HEK293 (cell line): ENCODE measurements at regions not wholly inside any gene's neighbourhood (a gene's known extent, or its start where the extent isn't known, plus 50 kb on each side); places are given as distances from the start of the nearest gene placed in this dataset.

Experiments
- CTCF ChIP-seq: fragments of 450-650 bp; formaldehyde crosslinking; IDR thresholded peaks from 2 replicates; pipeline ENCODE4 v1.5.1; 2016; ENCODE audit warnings: missing biosample characterization, missing genetic modification characterization
- PBX3 ChIP-seq: sonication (generic); formaldehyde crosslinking; IDR thresholded peaks from 2 replicates; pipeline ENCODE4 v1.8.1; 2022; ENCODE audit warnings: mild to moderate bottlenecking, moderate library complexity, missing genetic modification reagents
- PRDM1 ChIP-seq: fragments of 450-650 bp; formaldehyde crosslinking; IDR thresholded peaks from 2 replicates; pipeline ENCODE4; 2016; ENCODE audit warnings: missing biosample characterization, missing genetic modification characterization
- REST ChIP-seq: fragments of 450-650 bp; formaldehyde crosslinking; IDR thresholded peaks from 2 replicates; pipeline ENCODE4 v1.5.1; 2016; ENCODE audit warnings: missing biosample characterization, missing genetic modification characterization
- ZNF658 ChIP-seq: fragments of 450-650 bp; formaldehyde crosslinking; IDR thresholded peaks from 2 replicates; pipeline ENCODE4; 2016; ENCODE audit warnings: missing biosample characterization, missing genetic modification characterization

GRCh38 chr21:21915816-21916215 is 917.6 kb downstream of the NCAM2 start:
- TF ChIP-seq PRDM1 (tag by site-specific recombination) (no peak), ZNF658 (tag by site-specific recombination) (no peak), CTCF (no peak), REST (tag by site-specific recombination) (no peak), PBX3 (CRISPR knock-in tag) (no peak)
